ENCODE measurements at regions not wholly inside any gene's neighbourhood (a gene's known extent, or its start where the extent isn't known, plus 50 kb on each side); places are given as distances from the start of the nearest gene placed in this dataset.
"Not testable (repeated sequence)": the region's sequence is repeated elsewhere in the genome, so short reads cannot be mapped to it uniquely, and the experiment has no call there.

DNA sequence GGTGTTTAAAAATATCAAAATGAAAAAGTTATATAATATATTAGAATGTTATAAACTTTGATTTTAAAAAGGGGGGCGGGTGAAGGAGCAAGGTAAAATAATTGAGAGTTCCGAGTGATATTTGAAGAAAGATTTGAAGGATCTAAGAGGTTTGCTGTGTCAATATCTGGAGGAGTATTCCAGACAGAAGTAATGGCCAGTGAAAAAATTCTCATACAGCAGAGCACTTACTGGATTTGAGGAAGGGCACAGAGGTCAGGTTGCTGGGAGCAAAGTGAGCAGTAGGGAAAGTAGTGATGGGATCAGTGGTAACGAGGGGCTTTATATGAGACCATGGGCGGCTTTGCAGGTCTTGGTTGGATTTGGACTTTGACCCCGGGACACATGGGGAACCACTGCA, 531.5 kb downstream of the ADCYAP1 start:
- DNase-seq: no peak

DNA sequence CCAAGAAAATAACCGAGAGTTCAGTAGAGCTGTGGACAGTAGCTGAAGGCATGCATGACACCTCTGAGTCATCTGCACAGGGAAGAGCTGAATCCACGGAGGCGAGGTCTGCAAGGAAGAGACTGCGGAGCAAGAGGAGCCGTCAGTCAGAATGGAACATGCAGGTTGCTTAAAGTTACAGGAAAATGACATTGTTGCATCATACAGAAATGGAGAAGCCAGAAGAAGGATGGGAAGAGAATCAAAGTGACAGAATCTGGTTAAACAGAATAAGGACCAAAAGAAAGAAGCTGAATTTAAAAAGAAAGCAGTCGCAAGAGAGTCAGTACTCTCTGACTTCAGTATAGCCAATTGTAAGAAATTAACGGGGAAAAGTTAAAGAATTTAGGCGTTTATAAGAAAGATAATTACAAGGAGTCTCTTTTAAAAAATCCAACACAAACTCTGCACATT, 533.8 kb downstream of the ADCYAP1 start:
- DNase-seq: no peak

DNA sequence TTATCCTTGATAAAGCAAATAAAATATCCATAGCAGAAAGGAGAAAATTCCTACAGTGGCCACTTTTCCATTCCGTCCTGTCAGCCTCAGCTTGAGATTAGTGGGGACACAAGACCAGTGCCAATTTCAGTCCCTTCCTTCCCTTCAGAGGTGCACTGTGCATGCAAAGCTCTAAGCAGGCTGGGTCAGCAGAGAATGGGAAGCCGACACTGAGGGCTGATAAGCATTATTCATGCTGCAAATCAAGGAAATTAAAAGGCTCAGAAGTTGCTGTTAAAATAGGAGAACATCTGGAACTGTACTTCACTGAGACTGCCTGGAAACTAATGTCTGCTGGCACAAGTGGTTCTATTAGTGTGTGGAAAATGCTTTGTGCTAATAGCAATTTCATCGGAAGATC, 534.3 kb downstream of the ADCYAP1 start:
- no peak for DNase-seq

DNA sequence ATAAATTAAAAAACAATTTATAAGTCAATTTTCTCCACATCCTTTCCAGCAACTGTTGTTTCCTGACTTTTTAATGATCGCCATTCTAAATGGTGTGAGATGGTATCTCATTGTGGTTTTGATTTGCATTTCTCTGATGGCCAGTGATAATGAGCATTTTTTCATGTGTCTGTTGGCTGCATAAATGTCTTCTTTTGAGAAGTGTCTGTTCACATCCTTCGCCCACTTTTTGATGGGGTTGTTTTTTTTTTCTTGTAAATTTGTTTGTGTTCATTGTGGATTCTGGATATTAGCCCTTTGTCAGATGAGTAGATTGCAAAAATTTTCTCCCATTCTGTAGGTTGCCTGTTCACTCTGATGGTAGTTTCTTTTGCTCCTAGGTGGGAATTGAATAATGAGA, 539.4 kb downstream of the ADCYAP1 start:
- not testable (repeated sequence) for DNase-seq

DNA sequence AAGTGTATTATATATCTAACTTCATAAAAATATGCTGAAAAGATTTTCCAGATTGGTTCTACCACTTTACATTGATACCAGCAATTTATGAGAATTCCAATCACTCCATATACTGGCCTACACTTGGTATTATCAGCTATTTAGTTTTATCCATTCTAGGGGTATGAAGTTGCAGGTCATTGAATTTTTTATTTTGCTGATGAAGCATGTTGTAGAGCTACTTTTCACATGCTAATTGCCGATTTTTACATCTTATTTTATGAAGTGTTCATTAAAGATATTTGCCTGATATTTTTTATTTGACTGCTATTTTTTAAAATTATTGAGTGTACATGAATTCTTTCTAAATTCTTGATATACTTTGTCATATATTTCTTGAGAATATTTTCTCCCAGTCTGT, 542.1 kb downstream of the ADCYAP1 start:
- no peak for DNase-seq

DNA sequence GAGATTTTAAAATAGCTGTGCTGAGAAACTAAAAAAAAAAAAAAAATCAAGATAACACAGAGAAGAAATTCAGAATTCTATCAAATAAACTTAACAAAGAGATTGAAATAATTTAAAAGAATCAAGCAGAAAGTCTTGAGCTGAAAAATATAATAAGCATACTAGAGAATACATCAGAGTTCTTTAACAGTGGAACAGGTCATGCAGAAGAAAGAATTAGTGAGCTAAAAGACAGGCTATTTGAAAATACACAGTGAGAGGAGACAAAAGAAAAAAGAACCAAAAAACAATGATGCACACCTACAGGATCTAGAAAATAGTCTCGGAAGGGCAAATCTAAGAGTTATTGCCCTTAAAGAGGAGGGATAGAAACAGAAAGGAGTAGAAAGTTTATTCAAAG, 548.1 kb downstream of the ADCYAP1 start:
- no peak for DNase-seq

DNA sequence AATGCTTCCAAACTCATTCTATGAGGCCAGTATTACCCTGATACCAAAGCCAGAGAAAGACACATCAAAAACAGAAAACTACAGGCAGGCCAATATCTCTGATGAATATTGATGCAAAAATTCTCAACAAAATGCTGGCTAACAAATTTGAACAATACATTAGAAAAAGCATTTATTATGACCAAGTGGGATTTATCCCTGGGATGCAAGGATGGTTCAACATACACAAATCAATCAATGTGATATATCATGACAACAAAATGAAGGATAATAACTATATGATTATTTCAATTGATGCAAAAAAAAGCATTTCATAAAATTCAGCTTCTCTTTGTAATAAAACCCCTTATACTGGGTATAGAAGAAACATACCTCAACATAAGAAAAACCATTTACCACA, 550.9 kb downstream of the ADCYAP1 start:
- no peak for DNase-seq

DNA sequence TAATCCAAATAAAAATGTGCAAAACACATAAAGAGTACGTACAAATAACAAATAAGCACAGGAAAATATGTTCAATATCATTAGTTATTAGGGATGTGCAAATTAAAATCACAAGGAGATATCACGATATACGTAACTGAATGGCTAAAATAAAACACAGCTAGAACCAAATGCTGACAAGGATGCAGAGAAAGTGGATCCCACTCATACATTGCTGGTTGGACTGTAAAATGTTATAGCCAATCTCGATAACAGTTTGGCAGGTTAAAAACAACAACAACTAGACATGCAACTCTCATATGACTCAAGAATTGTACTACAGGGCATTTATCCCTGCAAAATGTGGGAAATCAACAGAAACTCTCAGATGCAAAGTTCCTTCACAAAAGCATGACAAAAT, 553.9 kb downstream of the ADCYAP1 start:
- DNase-seq: no peak

DNA sequence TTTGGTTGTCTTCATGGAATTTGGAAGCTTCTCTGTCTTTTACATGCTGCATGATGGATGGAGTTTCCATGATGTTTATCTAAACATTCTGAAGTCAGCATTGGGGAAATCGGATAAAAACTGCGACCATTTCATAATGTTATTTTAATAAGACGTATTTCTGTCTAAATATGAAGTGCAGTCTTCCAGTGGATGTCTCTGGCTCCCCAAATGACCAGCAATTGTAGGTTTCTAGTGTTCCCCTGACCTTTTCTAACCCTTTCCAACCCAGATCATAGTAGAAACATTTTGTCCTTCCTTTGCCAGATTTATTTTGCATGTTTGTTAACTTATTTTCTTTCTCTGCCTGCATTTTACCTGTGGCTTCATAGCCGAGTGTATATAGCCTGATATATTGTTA, 559.3 kb downstream of the ADCYAP1 start:
- no peak for DNase-seq

DNA sequence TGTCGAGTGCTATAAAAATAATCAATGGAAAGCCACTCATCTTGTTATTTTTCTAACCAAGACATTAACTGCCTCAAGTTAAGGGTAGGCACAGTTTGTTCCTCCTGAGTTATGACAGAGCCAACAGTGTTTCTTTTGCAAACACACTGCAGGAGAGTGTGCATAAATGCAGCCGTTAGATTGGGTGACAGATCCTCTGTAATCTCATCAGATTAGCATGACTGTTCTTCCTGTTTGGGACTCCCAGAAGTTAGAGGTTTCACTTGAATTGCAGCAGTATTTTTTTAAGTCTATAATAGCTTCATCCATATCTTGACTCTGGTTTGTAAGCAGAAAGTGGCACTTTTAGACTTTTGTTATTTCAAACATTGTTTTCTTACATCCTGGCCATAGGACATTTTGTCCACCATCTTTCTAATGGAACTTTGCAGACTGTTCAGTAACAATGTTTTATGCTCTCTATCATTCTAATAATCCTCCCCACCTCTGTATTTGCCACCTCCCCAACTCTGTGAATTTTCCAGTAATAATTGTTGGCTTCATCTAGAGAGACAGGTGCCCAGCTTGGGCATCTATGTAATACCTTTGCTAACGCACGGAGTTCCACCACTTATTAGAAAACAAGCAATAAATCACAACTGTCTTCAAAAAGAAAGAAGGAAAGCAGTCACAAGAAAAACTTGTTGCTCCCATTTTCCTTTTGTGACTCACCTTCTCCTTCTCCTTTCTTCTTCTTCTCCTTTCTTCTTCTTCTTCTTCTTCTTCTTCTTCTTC, 560.0 kb downstream of the ADCYAP1 start:
- no peak for DNase-seq

DNA sequence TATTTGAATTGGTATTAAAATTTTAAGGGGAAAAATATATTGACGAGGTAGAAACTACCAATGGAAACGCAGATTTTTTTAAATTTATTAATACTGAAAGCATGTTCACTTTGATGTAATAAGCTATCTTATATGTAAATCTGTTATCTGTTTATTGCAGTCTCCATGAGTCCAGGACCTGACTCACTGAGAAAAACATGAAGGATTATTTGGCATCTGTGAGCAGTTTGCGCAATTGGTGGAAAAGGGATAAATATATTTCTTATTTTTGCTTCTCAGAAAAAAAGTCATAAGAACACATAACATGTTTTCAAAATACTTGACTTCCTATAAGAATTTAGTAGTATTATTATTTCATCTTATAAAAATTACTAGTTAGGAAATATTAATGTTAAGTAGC, 561.4 kb downstream of the ADCYAP1 start:
- no peak for DNase-seq

DNA sequence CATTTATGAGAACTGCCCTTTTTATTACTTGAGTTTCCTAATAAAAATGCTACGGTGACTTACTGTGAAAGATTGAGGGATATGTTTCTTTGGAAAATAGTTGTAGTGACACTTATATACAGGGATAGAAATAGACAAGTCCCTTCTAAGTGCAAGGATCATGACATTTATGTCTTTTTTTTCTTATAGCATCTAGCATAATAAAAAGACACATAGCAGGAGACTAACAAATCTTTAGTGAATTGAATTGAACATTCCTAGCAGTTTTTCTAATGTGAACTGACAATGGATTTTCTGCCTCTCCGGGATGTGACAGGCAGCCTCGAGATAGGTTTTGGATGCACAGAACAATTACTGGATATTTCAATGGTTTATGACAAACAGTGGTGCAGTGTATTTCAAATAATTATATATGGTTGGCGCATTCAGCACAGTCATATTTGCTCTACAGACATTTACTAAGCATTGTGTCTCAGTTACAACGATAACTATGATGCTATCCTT, 562.8 kb downstream of the ADCYAP1 start:
- no peak for DNase-seq

DNA sequence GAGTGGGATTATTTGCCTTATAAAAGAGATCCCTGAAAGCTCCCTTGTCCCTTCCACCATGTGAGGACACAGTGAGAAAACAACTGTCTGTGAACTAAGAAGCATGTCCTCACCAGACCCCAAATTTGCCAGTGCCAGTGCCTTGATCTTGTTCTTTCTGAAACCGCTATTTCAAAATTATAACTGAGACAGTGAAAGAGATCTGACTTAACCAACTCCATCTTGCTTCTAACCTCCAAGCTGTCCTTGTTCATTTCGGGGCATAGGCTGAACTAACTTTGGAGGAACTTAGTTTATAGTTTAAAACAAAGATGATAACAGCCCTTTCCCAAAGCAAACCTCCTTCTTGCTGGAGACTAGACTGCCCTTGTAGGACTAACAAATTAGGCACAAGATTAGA, 563.9 kb downstream of the ADCYAP1 start:
- no peak for DNase-seq

DNA sequence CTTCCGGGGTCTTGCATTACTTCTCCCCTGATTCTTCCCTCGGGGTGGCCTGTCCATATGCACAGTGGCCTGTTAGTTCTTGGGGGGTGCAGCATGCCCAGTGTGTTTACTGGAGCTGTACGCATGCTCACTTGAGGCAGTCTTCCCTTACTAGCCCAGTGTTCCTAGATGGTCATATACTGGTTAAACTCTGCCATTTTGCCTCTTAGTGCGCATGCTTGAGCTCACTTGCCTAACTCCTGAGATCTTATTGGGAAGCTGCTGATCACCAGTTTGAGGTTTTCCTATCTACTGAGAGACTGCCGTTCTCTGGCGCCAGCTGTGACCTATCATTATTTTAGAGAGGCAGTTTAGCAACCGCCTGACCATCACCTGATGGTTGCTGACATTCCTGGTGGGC, 571.2 kb downstream of the ADCYAP1 start:
- DNase-seq: no peak

DNA sequence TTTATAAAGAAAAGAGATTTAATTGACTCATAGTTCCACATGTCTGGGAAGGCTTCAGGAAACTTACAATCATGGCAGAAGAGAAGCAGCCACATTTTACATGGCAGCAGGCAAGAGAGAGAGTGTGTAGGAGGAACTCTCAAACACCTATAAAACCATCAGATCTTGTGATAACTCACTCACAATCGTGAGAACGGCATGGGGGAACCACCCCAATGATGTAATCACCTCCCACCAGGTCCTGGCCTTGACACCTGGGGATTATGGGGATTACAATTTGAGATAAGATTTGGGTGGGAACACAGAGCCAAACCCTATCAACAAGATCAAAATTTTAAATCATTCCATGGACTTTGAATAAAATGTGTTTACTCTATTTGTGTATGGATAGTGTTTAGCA, 575.6 kb downstream of the ADCYAP1 start:
- no peak for DNase-seq

DNA sequence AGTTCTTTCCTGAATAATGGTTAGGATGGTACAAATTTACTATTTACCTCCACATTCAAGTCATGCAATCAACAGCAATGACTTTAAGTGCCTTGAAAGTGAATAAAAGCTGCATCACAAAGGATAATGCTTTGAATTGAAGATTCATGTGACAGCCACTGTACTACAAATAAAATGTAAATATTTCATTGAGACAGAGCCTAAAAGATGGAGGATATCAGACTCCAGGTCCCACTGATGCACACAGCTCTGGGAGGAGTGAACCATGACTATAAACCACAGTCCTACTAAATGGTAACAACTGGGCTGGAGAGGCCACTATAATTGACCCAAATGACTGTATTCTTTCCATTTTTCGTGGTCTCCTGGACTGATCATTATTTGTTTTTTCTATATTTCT, 576.9 kb downstream of the ADCYAP1 start:
- DNase-seq: no peak

DNA sequence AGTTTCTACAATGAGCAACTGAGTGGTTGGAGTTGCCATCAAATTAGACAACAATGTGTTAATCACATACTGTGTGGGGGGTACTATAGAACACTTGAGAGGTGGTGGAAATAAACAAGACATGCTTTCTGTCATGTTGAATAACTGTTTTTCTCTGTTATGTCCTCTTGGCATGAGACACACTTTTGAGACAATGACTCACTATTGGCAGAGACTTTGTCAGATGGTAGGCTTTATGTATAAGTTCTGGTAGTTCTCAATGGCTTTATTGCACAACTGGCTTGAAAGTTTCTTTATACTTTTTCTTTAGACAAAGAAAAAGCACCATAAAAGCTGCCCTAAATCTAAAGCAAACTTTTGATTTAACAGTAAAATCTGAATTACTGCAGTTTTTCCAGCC, 578.7 kb downstream of the ADCYAP1 start:
- DNase-seq: no peak

DNA sequence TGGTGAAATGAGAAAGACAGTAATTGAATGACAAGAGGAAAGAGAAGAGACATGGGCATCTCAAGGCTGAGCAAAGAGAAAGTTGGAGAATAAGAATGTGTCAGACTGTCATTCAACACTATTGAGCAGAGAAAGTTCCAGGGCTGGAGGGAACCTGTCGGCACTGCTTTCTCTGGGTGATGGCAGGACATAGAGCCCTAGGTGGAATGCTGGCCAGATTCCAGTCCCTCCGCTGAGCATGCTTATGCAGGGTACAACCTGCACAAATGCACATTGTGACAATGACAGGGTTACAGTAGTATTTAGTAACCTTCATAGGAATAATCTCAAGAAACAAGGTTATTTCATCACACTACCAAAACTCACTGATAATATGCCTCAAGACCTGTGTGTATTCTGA, 582.8 kb downstream of the ADCYAP1 start:
- DNase-seq: no peak

DNA sequence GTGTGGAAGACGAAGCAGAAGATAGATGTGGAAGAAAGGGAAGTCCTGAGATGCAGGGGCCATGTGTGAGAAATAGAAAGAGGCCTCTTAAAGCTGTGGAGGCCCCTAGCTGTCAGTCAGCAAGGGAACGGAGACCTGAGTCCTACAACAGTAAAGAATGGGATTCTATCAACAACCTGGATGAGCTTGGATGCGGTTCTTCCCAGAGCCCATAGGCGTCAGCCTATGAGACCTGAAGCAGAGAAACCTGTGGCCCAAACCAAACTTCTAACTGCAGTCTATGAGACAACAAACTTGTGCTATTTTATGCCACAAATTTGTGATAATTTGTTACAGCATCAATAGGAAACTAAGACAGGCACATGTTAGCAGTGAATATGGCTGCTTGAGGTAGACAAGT, 583.7 kb downstream of the ADCYAP1 start:
- DNase-seq: no peak

DNA sequence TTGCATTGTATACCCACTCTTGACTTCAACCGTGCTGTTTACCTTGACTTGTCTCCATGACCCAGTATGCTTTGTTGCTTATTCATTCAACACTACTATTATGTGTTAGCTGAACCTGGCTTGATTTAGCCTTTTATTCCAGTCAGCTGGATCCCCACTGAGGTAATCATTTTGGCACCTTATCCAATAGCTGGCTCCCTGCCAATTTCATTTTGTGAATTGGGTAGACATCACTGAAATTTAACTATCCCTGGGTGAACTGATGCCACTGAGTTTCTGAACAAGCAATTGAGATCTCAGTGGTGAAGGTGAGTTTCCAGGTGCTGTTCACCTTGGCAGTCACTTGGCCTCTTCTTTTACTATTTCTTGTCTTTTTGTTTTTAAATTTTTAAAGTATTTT, 584.3 kb downstream of the ADCYAP1 start:
- DNase-seq: no peak

DNA sequence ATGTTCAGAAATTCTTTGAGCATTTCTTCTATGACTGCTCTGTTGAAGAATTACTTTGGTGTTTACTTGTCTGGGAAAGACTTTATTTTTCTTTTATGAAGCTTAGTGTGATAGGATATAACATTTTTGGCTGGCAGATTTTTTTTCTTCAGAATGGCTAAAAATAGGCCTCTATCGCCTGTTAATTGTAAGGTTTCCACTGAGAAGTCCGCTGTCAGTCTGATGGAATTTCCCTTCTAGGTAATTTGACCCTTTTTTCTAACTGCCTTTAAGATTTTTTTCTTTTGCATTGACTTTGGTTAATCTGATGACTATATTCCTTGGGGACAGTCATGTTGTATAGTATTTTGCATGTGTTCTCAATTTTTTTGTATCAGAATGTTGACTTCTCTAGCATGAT, 590.7 kb downstream of the ADCYAP1 start:
- no peak for DNase-seq

DNA sequence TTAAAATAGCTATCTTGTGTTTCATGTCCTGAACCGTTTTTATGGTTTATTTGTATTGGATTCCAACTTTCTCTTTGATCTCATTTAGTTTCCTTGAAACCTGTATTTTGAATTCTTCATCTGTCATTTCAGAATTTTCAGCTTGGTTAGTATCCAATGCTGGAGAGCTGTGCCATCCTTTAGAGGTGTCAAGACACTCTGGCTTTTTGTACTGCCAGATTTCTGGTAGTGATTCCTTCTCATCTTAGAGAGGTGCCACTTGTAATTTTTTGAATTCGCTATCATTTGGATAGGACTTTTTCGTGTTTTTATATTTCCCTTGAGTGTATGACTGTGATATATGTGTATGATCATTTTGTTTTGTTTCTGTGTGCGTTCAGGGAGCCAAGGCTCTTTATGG, 591.4 kb downstream of the ADCYAP1 start:
- DNase-seq: no peak

DNA sequence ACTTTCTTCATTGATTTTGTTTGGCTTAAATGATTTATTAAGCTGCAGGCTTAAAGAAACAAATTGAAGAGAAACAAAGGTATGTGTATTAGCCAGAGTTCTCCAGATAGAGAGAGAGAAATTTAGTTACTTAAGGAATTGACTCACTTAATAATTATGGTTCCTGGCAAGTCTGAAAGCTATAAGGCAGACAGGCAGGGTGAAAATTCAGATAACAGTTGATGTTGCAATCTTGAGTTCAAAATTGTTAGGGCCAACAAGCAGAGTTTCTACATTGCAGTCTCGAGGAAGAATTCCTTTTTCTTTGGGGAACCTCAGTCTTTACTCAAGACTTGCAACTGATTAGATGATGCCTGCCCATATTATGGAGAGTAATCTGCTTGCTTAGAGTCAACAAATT, 593.5 kb downstream of the ADCYAP1 start:
- no peak for DNase-seq

DNA sequence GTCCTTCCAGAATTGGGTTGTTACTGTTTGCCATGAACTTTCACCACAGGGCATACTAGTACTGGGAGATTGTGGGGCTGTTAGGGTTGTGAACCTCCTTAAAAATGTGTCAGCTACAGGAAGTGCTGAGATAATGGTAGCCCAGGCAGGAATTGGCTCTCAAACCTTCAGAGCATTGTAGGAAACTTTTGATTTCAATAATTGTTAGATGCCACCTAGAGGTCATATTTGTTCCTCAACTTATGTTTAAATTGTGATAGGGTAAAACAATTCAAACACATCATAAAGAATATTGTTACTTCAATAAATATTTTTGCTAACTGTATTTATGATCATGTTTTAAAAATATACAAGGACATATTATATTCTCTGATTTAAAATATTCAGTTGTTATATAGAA, 594.6 kb downstream of the ADCYAP1 start:
- DNase-seq: no peak

DNA sequence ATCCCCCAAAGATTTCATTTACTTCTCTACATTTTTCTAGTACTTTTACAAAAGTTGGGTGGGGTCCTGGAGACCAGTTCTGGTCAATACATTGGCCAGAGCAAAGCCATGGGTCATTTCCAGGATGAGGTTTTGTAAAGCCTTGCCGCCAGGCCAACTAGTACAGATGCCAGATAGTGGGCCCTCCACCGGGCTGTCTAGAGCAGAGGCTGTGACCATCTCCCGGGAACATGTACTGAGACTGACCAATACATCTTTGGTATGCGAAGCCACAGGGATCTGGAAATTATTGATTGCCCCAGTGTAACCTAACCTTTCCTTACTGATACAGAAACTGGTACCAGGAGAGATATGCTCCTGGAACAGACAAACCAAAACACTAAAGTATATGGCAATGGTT, 599.2 kb downstream of the ADCYAP1 start:
- DNase-seq: no peak
